Keratinocyte (primary cell): ENCODE measurements at regions not wholly inside any gene's neighbourhood (a gene's known extent, or its start where the extent isn't known, plus 50 kb on each side); places are given as distances from the start of the nearest gene placed in this dataset.

Experiments used
- DNase-seq: peaks from one replicate; pipeline ENCODE4 v3.0.0-alpha.2; 2011; ENCODE audit warnings: low read depth, missing footprints, low spot score
- FAIRE-seq: peaks from 2 replicates; lab custom pipeline; 2011; peaks lifted over from hg19 to GRCh38; lab: Jason Lieb, UNC
- H2AFZ ChIP-seq: 2 replicates; pipeline ENCODE4 v1.6.0; 2012; ENCODE audit warnings: low read length, control low read depth, inconsistent platforms; ENCODE audit not compliant: control insufficient read depth
- H3K27ac ChIP-seq: 2 replicates; pipeline ENCODE4 v1.5.1; 2011; ENCODE audit warnings: low read length; ENCODE audit not compliant: control insufficient read depth, insufficient read depth
- H3K27me3 ChIP-seq: 3 replicates; pipeline ENCODE4 v1.6.0; 2011; ENCODE audit warnings: low read length; ENCODE audit not compliant: control insufficient read depth, insufficient read depth; ENCODE audit errors: extremely low read depth
- H3K36me3 ChIP-seq, 2 experiments: 2 replicates in 1 of 2; 3 replicates in 1 of 2; pipeline ENCODE4 v1.5.1; 2011; ENCODE audit warnings: low read length in 2 of 2, mild to moderate bottlenecking in 1 of 2; ENCODE audit not compliant: control insufficient read depth in 2 of 2, insufficient read depth in 2 of 2; ENCODE audit errors: extremely low read depth in 1 of 2
- H3K4me1 ChIP-seq: 3 replicates; pipeline ENCODE4 v1.5.1; 2011; ENCODE audit warnings: low read length; ENCODE audit not compliant: control insufficient read depth, insufficient read depth; ENCODE audit errors: extremely low read depth
- H3K4me2 ChIP-seq: 3 replicates; pipeline ENCODE4 v1.6.0; 2011; ENCODE audit warnings: low read depth, low read length; ENCODE audit not compliant: control insufficient read depth, insufficient read depth; ENCODE audit errors: extremely low read depth
- H3K4me3 ChIP-seq, 3 experiments: fragments of 200-600 bp in 1 of 3; sonication (generic) in 1 of 3; 2 replicates in 2 of 3; 3 replicates in 1 of 3; pipeline ENCODE4 v1.5.1; 2011 to 2016; ENCODE audit warnings: low read length in 3 of 3, mild to moderate bottlenecking in 3 of 3, control low read depth in 2 of 3, inconsistent platforms in 1 of 3, low read depth in 1 of 3, mixed read lengths in 1 of 3, mixed run types in 1 of 3, moderate library complexity in 1 of 3; ENCODE audit not compliant: control insufficient read depth in 2 of 3, insufficient read depth in 2 of 3; ENCODE audit errors: extremely low read depth in 1 of 3
- H3K79me2 ChIP-seq: 2 replicates; pipeline ENCODE4 v1.6.0; 2012; ENCODE audit warnings: low read length; ENCODE audit not compliant: control insufficient read depth, insufficient read depth
- H3K9ac ChIP-seq: 3 replicates; pipeline ENCODE4 v1.6.0; 2011; ENCODE audit warnings: low read length; ENCODE audit not compliant: control insufficient read depth, insufficient read depth; ENCODE audit errors: extremely low read depth
- H3K9me1 ChIP-seq: 3 replicates; pipeline ENCODE4 v1.6.0; 2011; ENCODE audit warnings: low read length; ENCODE audit not compliant: control insufficient read depth, insufficient read depth; ENCODE audit errors: extremely low read depth
- H3K9me3 ChIP-seq: 2 replicates; pipeline ENCODE4 v1.5.1; 2012; ENCODE audit warnings: low read depth, low read length; ENCODE audit not compliant: control insufficient read depth
- H4K20me1 ChIP-seq: 3 replicates; pipeline ENCODE4 v1.6.0; 2011; ENCODE audit warnings: low read length; ENCODE audit not compliant: control insufficient read depth, insufficient read depth; ENCODE audit errors: extremely low read depth
- CTCF ChIP-seq, 3 experiments: IDR thresholded peaks in 1 of 3; conservative IDR thresholded peaks in 1 of 3; optimal IDR thresholded peaks in 1 of 3; 2 replicates in 2 of 3; 3 replicates in 1 of 3; pipeline versions ENCODE3 to v1.5.1; 2011; ENCODE audit warnings: low read length in 3 of 3, mild to moderate bottlenecking in 3 of 3, moderate library complexity in 2 of 3, control low read depth in 1 of 3, inconsistent platforms in 1 of 3; ENCODE audit not compliant: insufficient read depth in 2 of 3; ENCODE audit errors: extremely low read depth in 1 of 3
- EZH2 ChIP-seq: IDR thresholded peaks from one replicate; pipeline ENCODE4 v1.6.1; 2012; ENCODE audit warnings: inconsistent platforms, mild to moderate bottlenecking, low read length, moderate library complexity
- dilution Hi-C: fragments of 300-500 bp; cut with MboI; formaldehyde crosslinking; loops from one replicate; pipeline ENCODE4 v1.7.0; 2020; ENCODE audit warnings: low sequenced_read_pairs; ENCODE audit not compliant: extremely low pct_ligation_motif_present

- H2AFZ ChIP-seq = no peak overlapping the region
- no peak for FAIRE-seq
- no peaks in the 10 kb centered on the region for H3K9me1 ChIP-seq
- dilution Hi-C loops = no loop called here
- H3K4me3 ChIP-seq = no peak overlapping the region
- H3K79me2 ChIP-seq = no peaks in the 10 kb centered on the region
- H3K4me1 ChIP-seq = no peaks in the 10 kb centered on the region
- peaks cover 3% of the 10 kb centered on the region for H3K9me3 ChIP-seq
- H4K20me1 ChIP-seq = no peaks in the 10 kb centered on the region
- TF ChIP-seq CTCF (optimal IDR thresholded peaks at IDR 0.05 in 1 of 3, IDR thresholded peaks at IDR 0.05 in 1 of 3, conservative IDR thresholded peaks at IDR 0.05 in 1 of 3; ENCODE audit: extremely low read depth in 1 of 3, insufficient read depth in 2 of 3, low read length in 3 of 3) = no peak
- no peak for TF ChIP-seq EZH2
- no peak for DNase-seq
- H3K27me3 ChIP-seq = no peaks in the 10 kb centered on the region
- H3K27ac ChIP-seq = no peak overlapping the region
- H3K4me2 ChIP-seq = no peak overlapping the region
- H3K9ac ChIP-seq = no peak overlapping the region
- H3K36me3 ChIP-seq = no peaks in the 10 kb centered on the region
These were observed 2171.4 kb downstream of the LRRC4C start for GRCh38 chr11:39288011-39288410.

- FAIRE-seq (no peak), DNase-seq (no peak)
- no peaks in the 10 kb centered on the region for H3K9me3 ChIP-seq
- H3K27me3 ChIP-seq = no peaks in the 10 kb centered on the region
- no peaks in the 10 kb centered on the region for H3K36me3 ChIP-seq
- no peak for TF ChIP-seq CTCF (optimal IDR thresholded peaks at IDR 0.05 in 1 of 3, IDR thresholded peaks at IDR 0.05 in 1 of 3, conservative IDR thresholded peaks at IDR 0.05 in 1 of 3; ENCODE audit: extremely low read depth in 1 of 3, insufficient read depth in 2 of 3, low read length in 3 of 3)
- no peak overlapping the region for H3K27ac ChIP-seq
- no peaks in the 10 kb centered on the region for H3K4me1 ChIP-seq
- dilution Hi-C loops = no loop called here
- H2AFZ ChIP-seq = no peak overlapping the region
- no peak overlapping the region for H3K4me2 ChIP-seq
- no peak overlapping the region for H3K4me3 ChIP-seq
- no peaks in the 10 kb centered on the region for H4K20me1 ChIP-seq
- H3K79me2 ChIP-seq = no peaks in the 10 kb centered on the region
- no peak overlapping the region for H3K9ac ChIP-seq
- H3K9me1 ChIP-seq = no peaks in the 10 kb centered on the region
These were observed 2191.2 kb downstream of the LRRC4C start for GRCh38 chr11:39268176-39268690.
